Activated CD4-positive, alpha-beta T cell treated with anti-CD3 and anti-CD28 coated beads, Interleukin-2, amount 10 ng/mL, durations not matched to agents 7 days and 5 days (primary cell): ENCODE measurements at regions not wholly inside any gene's neighbourhood (a gene's known extent, or its start where the extent isn't known, plus 50 kb on each side); places are given as distances from the start of the nearest gene placed in this dataset.

ENCODE experiments used
- CTCF ChIA-PET: fragments of 350-600 bp; sonication (Branson Sonifier 250); formaldehyde crosslinking; loops from one replicate; lab custom pipeline; 2021; ENCODE audit warnings: antibody characterized with exemption; lab: Charles Lee
- POLR2A ChIA-PET: fragments of 350-600 bp; sonication (Branson Sonifier 250); formaldehyde crosslinking; loops from one replicate; lab custom pipeline; 2021; ENCODE audit warnings: antibody characterized with exemption; lab: Charles Lee
- DNase-seq: peaks from one replicate; pipeline ENCODE4 v3.0.0-alpha.2; 2020
- H3K27ac Mint-ChIP-seq: one replicate; pipeline ENCODE4 v1.8.0; 2021; ENCODE audit warnings: mild to moderate bottlenecking, moderate library complexity, mixed read lengths
- H3K27me3 Mint-ChIP-seq: one replicate; pipeline ENCODE4 v1.8.0; 2021; ENCODE audit warnings: mixed read lengths
- H3K36me3 Mint-ChIP-seq: one replicate; pipeline ENCODE4 v1.8.0; 2021; ENCODE audit warnings: low read depth, mixed read lengths
- H3K4me1 Mint-ChIP-seq: one replicate; pipeline ENCODE4 v1.8.0; 2021; ENCODE audit warnings: mixed read lengths
- H3K4me3 Mint-ChIP-seq: one replicate; pipeline ENCODE4 v1.8.0; 2021; ENCODE audit warnings: mild to moderate bottlenecking, moderate library complexity, mixed read lengths
- H3K9me3 Mint-ChIP-seq: one replicate; pipeline ENCODE4 v1.8.0; 2021; ENCODE audit warnings: mixed read lengths

GRCh38 chr11:13062115-13062514, 53.0 kb downstream of the RASSF10 start:
- H3K9me3 Mint-ChIP-seq: no peaks in the 10 kb centered on the region
- no peaks in the 10 kb centered on the region for H3K36me3 Mint-ChIP-seq
- CTCF ChIA-PET: interaction anchor here (0.6 kb wide), 1 partner anchor 146 kb away, joined by 4 read pairs; no protein-coding TSS in a partner anchor
- H3K4me3 Mint-ChIP-seq: no peak overlapping the region
- H3K4me1 Mint-ChIP-seq: no peaks in the 10 kb centered on the region
- no peak for DNase-seq
- H3K27ac Mint-ChIP-seq: no peak overlapping the region
- H3K27me3 Mint-ChIP-seq: peaks cover 11% of the 10 kb centered on the region
- POLR2A ChIA-PET: no interaction called here

GRCh38 chr11:13064593-13064992, 55.5 kb downstream of the RASSF10 start:
- no peak overlapping the region for H3K4me3 Mint-ChIP-seq
- no peaks in the 10 kb centered on the region for H3K4me1 Mint-ChIP-seq
- ChIA-PET POLR2A (no interaction called here), CTCF (no interaction called here)
- no peaks in the 10 kb centered on the region for H3K9me3 Mint-ChIP-seq
- H3K27ac Mint-ChIP-seq: no peak overlapping the region
- no peaks in the 10 kb centered on the region for H3K36me3 Mint-ChIP-seq
- H3K27me3 Mint-ChIP-seq: peaks cover 7% of the 10 kb centered on the region
- DNase-seq: no peak

- ChIA-PET CTCF (no interaction called here), POLR2A (no interaction called here)
- Mint-ChIP-seq H3K4me3 (no peak overlapping the region), H3K27ac (no peak overlapping the region), H3K36me3 (no peaks in the 10 kb centered on the region), H3K9me3 (no peaks in the 10 kb centered on the region), H3K4me1 (no peaks in the 10 kb centered on the region), H3K27me3 (peaks cover 8% of the 10 kb centered on the region)
- no peak for DNase-seq
These were observed 56.2 kb downstream of the RASSF10 start for GRCh38 chr11:13065200-13065787.

- CTCF ChIA-PET: no interaction called here
- H3K4me3 Mint-ChIP-seq: no peak overlapping the region
These were observed 59.1 kb downstream of the RASSF10 start for GRCh38 chr11:13068211-13068610.

GRCh38 chr11:13073119-13073981, 64.2 kb downstream of the RASSF10 start:
- Mint-ChIP-seq H3K4me3 (no peak overlapping the region), H3K36me3 (no peaks in the 10 kb centered on the region), H3K27me3 (peaks cover 9% of the 10 kb centered on the region), H3K4me1 (no peaks in the 10 kb centered on the region), H3K27ac (no peak overlapping the region), H3K9me3 (no peaks in the 10 kb centered on the region)
- ChIA-PET POLR2A (no interaction called here), CTCF (no interaction called here)
- DNase-seq: no peak

More at GRCh38 chr11:13068211-13068610, 59.1 kb downstream of the RASSF10 start:
- H3K9me3 Mint-ChIP-seq: no peaks in the 10 kb centered on the region
- peaks cover 7% of the 10 kb centered on the region for H3K27me3 Mint-ChIP-seq
- DNase-seq: no peak
- H3K4me1 Mint-ChIP-seq: no peaks in the 10 kb centered on the region
- POLR2A ChIA-PET: no interaction called here
- H3K27ac Mint-ChIP-seq: no peak overlapping the region
- H3K36me3 Mint-ChIP-seq: no peaks in the 10 kb centered on the region

- POLR2A ChIA-PET: no interaction called here
- peaks cover 16% of the 10 kb centered on the region for H3K27me3 Mint-ChIP-seq
- DNase-seq: no peak
- H3K4me1 Mint-ChIP-seq: no peaks in the 10 kb centered on the region
- CTCF ChIA-PET: no interaction called here
- no peaks in the 10 kb centered on the region for H3K36me3 Mint-ChIP-seq
- no peaks in the 10 kb centered on the region for H3K9me3 Mint-ChIP-seq
- no peak overlapping the region for H3K4me3 Mint-ChIP-seq
- H3K27ac Mint-ChIP-seq: no peak overlapping the region
These were observed 65.8 kb downstream of the RASSF10 start for GRCh38 chr11:13074714-13075464.

GRCh38 chr11:13076961-13077360, 67.8 kb downstream of the RASSF10 start:
- no peak overlapping the region for H3K4me3 Mint-ChIP-seq
- H3K36me3 Mint-ChIP-seq: no peaks in the 10 kb centered on the region
- H3K4me1 Mint-ChIP-seq: no peaks in the 10 kb centered on the region
- no peak overlapping the region for H3K27ac Mint-ChIP-seq
- no peak for DNase-seq
- CTCF ChIA-PET: no interaction called here
- H3K9me3 Mint-ChIP-seq: no peaks in the 10 kb centered on the region
- POLR2A ChIA-PET: no interaction called here
- peaks cover 15% of the 10 kb centered on the region for H3K27me3 Mint-ChIP-seq

GRCh38 chr11:13080861-13081260, 71.7 kb downstream of the RASSF10 start:
- H3K27me3 Mint-ChIP-seq: peaks cover 13% of the 10 kb centered on the region
- H3K4me1 Mint-ChIP-seq: no peaks in the 10 kb centered on the region

GRCh38 chr11:13082588-13082987, 73.5 kb downstream of the RASSF10 start:
- no peaks in the 10 kb centered on the region for H3K36me3 Mint-ChIP-seq
- POLR2A ChIA-PET: no interaction called here
- no peak overlapping the region for H3K4me3 Mint-ChIP-seq
- no peaks in the 10 kb centered on the region for H3K4me1 Mint-ChIP-seq
- H3K27ac Mint-ChIP-seq: no peak overlapping the region
- CTCF ChIA-PET: no interaction called here
- H3K9me3 Mint-ChIP-seq: no peaks in the 10 kb centered on the region
- no peak for DNase-seq
- H3K27me3 Mint-ChIP-seq: peaks cover 28% of the 10 kb centered on the region

More at GRCh38 chr11:13080861-13081260, 71.7 kb downstream of the RASSF10 start:
- POLR2A ChIA-PET: no interaction called here
- DNase-seq: no peak
- no peak overlapping the region for H3K4me3 Mint-ChIP-seq
- H3K36me3 Mint-ChIP-seq: no peaks in the 10 kb centered on the region
- H3K27ac Mint-ChIP-seq: no peak overlapping the region
- H3K9me3 Mint-ChIP-seq: no peaks in the 10 kb centered on the region
- CTCF ChIA-PET: no interaction called here

- no peaks in the 10 kb centered on the region for H3K36me3 Mint-ChIP-seq
- H3K4me3 Mint-ChIP-seq: no peak overlapping the region
- CTCF ChIA-PET: no interaction called here
- no peak overlapping the region for H3K27ac Mint-ChIP-seq
- POLR2A ChIA-PET: no interaction called here
- H3K27me3 Mint-ChIP-seq: peaks cover 28% of the 10 kb centered on the region
- no peaks in the 10 kb centered on the region for H3K4me1 Mint-ChIP-seq
- DNase-seq: no peak
- no peaks in the 10 kb centered on the region for H3K9me3 Mint-ChIP-seq
These were observed 81.2 kb downstream of the RASSF10 start for GRCh38 chr11:13090228-13090708.

GRCh38 chr11:13091373-13091772, 82.3 kb downstream of the RASSF10 start:
- CTCF ChIA-PET: interaction anchor here (0.7 kb wide), 1 partner anchor 743 kb away, joined by 3 read pairs; no protein-coding TSS in a partner anchor
- Mint-ChIP-seq H3K27me3 (peaks cover 25% of the 10 kb centered on the region), H3K4me3 (no peak overlapping the region), H3K4me1 (no peaks in the 10 kb centered on the region), H3K9me3 (no peaks in the 10 kb centered on the region), H3K27ac (no peak overlapping the region), H3K36me3 (no peaks in the 10 kb centered on the region)
- DNase-seq: no peak
- POLR2A ChIA-PET: no interaction called here

- Mint-ChIP-seq H3K27ac (no peak overlapping the region), H3K4me3 (no peak overlapping the region), H3K36me3 (no peaks in the 10 kb centered on the region), H3K27me3 (peaks cover 21% of the 10 kb centered on the region), H3K4me1 (no peaks in the 10 kb centered on the region), H3K9me3 (no peaks in the 10 kb centered on the region)
- CTCF ChIA-PET: interaction anchor here (0.7 kb wide), 1 partner anchor 742 kb away, joined by 3 read pairs; no protein-coding TSS in a partner anchor
- POLR2A ChIA-PET: no interaction called here
- no peak for DNase-seq
These were observed 82.7 kb downstream of the RASSF10 start for GRCh38 chr11:13091804-13092203.
